ENCODE measurements at regions not wholly inside any gene's neighbourhood (a gene's known extent, or its start where the extent isn't known, plus 50 kb on each side); places are given as distances from the start of the nearest gene placed in this dataset.

GRCh38 chr9:95732802-95733688, 142.4 kb upstream of the ERCC6L2 start:
- TF ChIP-seq NR3C1 (CRISPR knock-in tag; conservative IDR thresholded peaks at IDR 0.05; ENCODE audit: low read depth) (no peak), JAZF1 (CRISPR knock-in tag; IDR thresholded peaks at IDR 0.05) (no peak), NFYB (CRISPR knock-in tag; conservative IDR thresholded peaks at IDR 0.05; ENCODE audit: low read depth) (no peak), ZNF423 (CRISPR knock-in tag; IDR thresholded peaks at IDR 0.05) (no peak), SP1 (CRISPR knock-in tag; conservative IDR thresholded peaks at IDR 0.05) (no peak), FOXJ3 (CRISPR knock-in tag; IDR thresholded peaks at IDR 0.05; ENCODE audit: borderline replicate concordance) (no peak)
- TF ChIP-seq, protein P1, sequence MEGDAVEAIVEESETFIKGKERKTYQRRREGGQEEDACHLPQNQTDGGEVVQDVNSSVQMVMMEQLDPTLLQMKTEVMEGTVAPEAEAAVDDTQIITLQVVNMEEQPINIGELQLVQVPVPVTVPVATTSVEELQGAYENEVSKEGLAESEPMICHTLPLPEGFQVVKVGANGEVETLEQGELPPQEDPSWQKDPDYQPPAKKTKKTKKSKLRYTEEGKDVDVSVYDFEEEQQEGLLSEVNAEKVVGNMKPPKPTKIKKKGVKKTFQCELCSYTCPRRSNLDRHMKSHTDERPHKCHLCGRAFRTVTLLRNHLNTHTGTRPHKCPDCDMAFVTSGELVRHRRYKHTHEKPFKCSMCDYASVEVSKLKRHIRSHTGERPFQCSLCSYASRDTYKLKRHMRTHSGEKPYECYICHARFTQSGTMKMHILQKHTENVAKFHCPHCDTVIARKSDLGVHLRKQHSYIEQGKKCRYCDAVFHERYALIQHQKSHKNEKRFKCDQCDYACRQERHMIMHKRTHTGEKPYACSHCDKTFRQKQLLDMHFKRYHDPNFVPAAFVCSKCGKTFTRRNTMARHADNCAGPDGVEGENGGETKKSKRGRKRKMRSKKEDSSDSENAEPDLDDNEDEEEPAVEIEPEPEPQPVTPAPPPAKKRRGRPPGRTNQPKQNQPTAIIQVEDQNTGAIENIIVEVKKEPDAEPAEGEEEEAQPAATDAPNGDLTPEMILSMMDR (IDR thresholded peaks at IDR 0.05) = no peak
- TF ChIP-seq, protein P2, sequence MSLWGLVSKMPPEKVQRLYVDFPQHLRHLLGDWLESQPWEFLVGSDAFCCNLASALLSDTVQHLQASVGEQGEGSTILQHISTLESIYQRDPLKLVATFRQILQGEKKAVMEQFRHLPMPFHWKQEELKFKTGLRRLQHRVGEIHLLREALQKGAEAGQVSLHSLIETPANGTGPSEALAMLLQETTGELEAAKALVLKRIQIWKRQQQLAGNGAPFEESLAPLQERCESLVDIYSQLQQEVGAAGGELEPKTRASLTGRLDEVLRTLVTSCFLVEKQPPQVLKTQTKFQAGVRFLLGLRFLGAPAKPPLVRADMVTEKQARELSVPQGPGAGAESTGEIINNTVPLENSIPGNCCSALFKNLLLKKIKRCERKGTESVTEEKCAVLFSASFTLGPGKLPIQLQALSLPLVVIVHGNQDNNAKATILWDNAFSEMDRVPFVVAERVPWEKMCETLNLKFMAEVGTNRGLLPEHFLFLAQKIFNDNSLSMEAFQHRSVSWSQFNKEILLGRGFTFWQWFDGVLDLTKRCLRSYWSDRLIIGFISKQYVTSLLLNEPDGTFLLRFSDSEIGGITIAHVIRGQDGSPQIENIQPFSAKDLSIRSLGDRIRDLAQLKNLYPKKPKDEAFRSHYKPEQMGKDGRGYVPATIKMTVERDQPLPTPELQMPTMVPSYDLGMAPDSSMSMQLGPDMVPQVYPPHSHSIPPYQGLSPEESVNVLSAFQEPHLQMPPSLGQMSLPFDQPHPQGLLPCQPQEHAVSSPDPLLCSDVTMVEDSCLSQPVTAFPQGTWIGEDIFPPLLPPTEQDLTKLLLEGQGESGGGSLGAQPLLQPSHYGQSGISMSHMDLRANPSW (CRISPR knock-in tag; conservative IDR thresholded peaks at IDR 0.05; ENCODE audit: low read depth) = no peak

Measured in WTC11 (cell line).